B cell (primary cell): ENCODE measurements at regions not wholly inside any gene's neighbourhood (a gene's known extent, or its start where the extent isn't known, plus 50 kb on each side); places are given as distances from the start of the nearest gene placed in this dataset.

Experiments
- CTCF ChIP-seq: fragments of 200-600 bp; IDR thresholded peaks from one replicate; pipeline ENCODE4 v1.8.0; 2022; ENCODE audit warnings: antibody characterized with exemption, mild to moderate bottlenecking
- EZH2 ChIP-seq: IDR thresholded peaks from 2 replicates; pipeline ENCODE4 v1.6.1; 2012; ENCODE audit warnings: borderline replicate concordance, low read depth, mild to moderate bottlenecking, moderate library complexity, low read length; ENCODE audit not compliant: insufficient read depth, poor library complexity, severe bottlenecking

GRCh38 chr7:20916311-20916710 is 129.6 kb upstream of the SP8 start:
- no peak for TF ChIP-seq EZH2
- no peak for TF ChIP-seq CTCF
